HG03565 (cell line): ENCODE measurements at regions not wholly inside any gene's neighbourhood (a gene's known extent, or its start where the extent isn't known, plus 50 kb on each side); places are given as distances from the start of the nearest gene placed in this dataset.

Experiments
- ATAC-seq: cut with Tn5 transposase; IDR thresholded peaks from one replicate; pipeline ENCODE4 v1.9.1; 2021; ENCODE audit warnings: mild to moderate bottlenecking, moderate library complexity; ENCODE audit not compliant: unreplicated experiment

GRCh38 chr1:65090406-65090805 lies 57.6 kb upstream of the AK4 start:
- no peak for ATAC-seq

GRCh38 chr1:65092691-65093090 lies 55.3 kb upstream of the AK4 start:
- no peak for ATAC-seq

- no peak for ATAC-seq
These were observed 50.9 kb upstream of the AK4 start for GRCh38 chr1:65097076-65097475.
